Astrocyte (in vitro differentiated cells and primary cell): ENCODE measurements at regions not wholly inside any gene's neighbourhood (a gene's known extent, or its start where the extent isn't known, plus 50 kb on each side); places are given as distances from the start of the nearest gene placed in this dataset.

Experiments used
- EZH2 ChIP-seq: IDR thresholded peaks from 2 replicates; pipeline ENCODE4 v1.6.1; 2012; ENCODE audit warnings: mild to moderate bottlenecking, low read length, inconsistent platforms; ENCODE audit not compliant: insufficient read depth
- TF ChIP-seq, protein P1 (sequence below): IDR thresholded peaks from 2 replicates; pipeline ENCODE4 v1.5.1; 2011; ENCODE audit warnings: low read depth, mild to moderate bottlenecking, inconsistent platforms, low read length, moderate library complexity; ENCODE audit not compliant: insufficient read depth

- TF ChIP-seq, protein P1, sequence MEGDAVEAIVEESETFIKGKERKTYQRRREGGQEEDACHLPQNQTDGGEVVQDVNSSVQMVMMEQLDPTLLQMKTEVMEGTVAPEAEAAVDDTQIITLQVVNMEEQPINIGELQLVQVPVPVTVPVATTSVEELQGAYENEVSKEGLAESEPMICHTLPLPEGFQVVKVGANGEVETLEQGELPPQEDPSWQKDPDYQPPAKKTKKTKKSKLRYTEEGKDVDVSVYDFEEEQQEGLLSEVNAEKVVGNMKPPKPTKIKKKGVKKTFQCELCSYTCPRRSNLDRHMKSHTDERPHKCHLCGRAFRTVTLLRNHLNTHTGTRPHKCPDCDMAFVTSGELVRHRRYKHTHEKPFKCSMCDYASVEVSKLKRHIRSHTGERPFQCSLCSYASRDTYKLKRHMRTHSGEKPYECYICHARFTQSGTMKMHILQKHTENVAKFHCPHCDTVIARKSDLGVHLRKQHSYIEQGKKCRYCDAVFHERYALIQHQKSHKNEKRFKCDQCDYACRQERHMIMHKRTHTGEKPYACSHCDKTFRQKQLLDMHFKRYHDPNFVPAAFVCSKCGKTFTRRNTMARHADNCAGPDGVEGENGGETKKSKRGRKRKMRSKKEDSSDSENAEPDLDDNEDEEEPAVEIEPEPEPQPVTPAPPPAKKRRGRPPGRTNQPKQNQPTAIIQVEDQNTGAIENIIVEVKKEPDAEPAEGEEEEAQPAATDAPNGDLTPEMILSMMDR = no peak
- no peak for TF ChIP-seq EZH2
Observed at GRCh38 chr1:195475568-195475967, 1132.7 kb downstream of the KCNT2 start.
